SK-N-SH (cell line): ENCODE measurements at regions not wholly inside any gene's neighbourhood (a gene's known extent, or its start where the extent isn't known, plus 50 kb on each side); places are given as distances from the start of the nearest gene placed in this dataset.

ENCODE experiments used
- GABPA ChIP-seq: IDR thresholded peaks from 2 replicates; pipeline ENCODE4 v1.4.0; 2012; ENCODE audit warnings: low read depth, mild to moderate bottlenecking
- POLR2AphosphoS5 ChIP-seq: IDR thresholded peaks from 2 replicates; pipeline ENCODE4 v1.6.1; 2012; ENCODE audit warnings: low read depth, low read length
- SMC3 ChIP-seq: IDR thresholded peaks from 2 replicates; pipeline ENCODE4 v1.6.1; 2012; ENCODE audit warnings: low read depth, low read length, improper control_type of control experiment
- TAF1 ChIP-seq: IDR thresholded peaks from 2 replicates; pipeline ENCODE4 v1.6.1; 2012; ENCODE audit warnings: low read depth, mild to moderate bottlenecking, low read length, moderate library complexity, borderline replicate concordance
- YY1 ChIP-seq: IDR thresholded peaks from 2 replicates; pipeline ENCODE4 v1.4.0; 2012; ENCODE audit warnings: low read depth, mild to moderate bottlenecking
- TF ChIP-seq, protein P1 (sequence below): fragments of 150-350 bp; IDR thresholded peaks from 2 replicates; pipeline ENCODE4 v1.6.1; 2017; ENCODE audit warnings: antibody characterized with exemption, low read length, low read depth, borderline replicate concordance
- TF ChIP-seq, protein P2 (sequence below): fragments of 200-600 bp; sonication (generic); IDR thresholded peaks from 2 replicates; pipeline ENCODE4 v1.6.1; 2017; ENCODE audit warnings: antibody characterized with exemption, mild to moderate bottlenecking, moderate library complexity

DNA sequence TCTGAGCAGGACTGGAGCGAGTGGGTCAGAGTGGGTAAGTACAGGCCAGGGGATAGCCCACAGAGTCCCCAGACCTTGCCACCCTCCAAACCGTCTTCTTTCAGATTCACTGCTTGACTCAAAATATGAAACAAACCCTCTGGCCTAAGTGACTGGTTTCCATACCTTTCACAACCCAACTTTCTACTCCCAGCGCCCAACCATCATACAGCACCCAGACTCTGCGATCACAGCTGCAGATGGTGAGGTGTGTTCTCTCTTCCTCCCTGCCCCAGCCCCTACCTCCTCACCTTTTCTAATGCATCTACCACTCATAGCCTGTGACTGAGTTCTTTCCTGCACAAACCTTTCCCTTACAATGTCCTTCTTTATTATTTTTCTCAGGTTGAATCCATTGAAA lies 92.0 kb upstream of the CELF2 start:
- TF ChIP-seq, protein P1, sequence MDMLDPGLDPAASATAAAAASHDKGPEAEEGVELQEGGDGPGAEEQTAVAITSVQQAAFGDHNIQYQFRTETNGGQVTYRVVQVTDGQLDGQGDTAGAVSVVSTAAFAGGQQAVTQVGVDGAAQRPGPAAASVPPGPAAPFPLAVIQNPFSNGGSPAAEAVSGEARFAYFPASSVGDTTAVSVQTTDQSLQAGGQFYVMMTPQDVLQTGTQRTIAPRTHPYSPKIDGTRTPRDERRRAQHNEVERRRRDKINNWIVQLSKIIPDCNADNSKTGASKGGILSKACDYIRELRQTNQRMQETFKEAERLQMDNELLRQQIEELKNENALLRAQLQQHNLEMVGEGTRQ: no peak
- TF ChIP-seq TAF1 (no peak), SMC3 (no peak), GABPA (no peak), YY1 (no peak), POLR2AphosphoS5 (no peak)
- TF ChIP-seq, protein P2, sequence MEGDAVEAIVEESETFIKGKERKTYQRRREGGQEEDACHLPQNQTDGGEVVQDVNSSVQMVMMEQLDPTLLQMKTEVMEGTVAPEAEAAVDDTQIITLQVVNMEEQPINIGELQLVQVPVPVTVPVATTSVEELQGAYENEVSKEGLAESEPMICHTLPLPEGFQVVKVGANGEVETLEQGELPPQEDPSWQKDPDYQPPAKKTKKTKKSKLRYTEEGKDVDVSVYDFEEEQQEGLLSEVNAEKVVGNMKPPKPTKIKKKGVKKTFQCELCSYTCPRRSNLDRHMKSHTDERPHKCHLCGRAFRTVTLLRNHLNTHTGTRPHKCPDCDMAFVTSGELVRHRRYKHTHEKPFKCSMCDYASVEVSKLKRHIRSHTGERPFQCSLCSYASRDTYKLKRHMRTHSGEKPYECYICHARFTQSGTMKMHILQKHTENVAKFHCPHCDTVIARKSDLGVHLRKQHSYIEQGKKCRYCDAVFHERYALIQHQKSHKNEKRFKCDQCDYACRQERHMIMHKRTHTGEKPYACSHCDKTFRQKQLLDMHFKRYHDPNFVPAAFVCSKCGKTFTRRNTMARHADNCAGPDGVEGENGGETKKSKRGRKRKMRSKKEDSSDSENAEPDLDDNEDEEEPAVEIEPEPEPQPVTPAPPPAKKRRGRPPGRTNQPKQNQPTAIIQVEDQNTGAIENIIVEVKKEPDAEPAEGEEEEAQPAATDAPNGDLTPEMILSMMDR: no peak
